ENCODE measurements at regions not wholly inside any gene's neighbourhood (a gene's known extent, or its start where the extent isn't known, plus 50 kb on each side); places are given as distances from the start of the nearest gene placed in this dataset.

DNA sequence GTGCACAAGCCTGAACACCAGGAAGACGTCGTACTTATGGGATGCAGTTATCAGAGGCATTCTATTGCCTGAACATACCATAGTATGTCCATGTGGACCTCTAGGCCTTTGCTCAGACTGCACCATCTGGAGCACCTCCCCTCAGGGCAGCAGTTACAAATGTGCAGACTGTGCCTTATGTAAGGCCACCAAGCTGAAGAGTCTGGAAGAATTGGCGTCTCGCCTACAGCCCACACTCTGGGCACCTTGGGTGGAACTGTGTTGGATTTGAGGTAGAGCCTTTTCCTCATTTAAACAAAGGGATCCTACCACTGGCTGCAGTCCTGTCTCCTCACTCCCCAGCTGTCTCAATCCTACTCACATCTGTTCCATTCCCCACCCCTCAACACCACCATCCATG, 204.3 kb upstream of the FRMD6 start:
- no peaks in the 10 kb centered on the region for H3K9me3 ChIP-seq (ENCODE audit: control insufficient read depth in 1 of 2, low read length in 2 of 2)
- no peaks in the 10 kb centered on the region for H3K27me3 ChIP-seq (ENCODE audit: low read depth, low read length)
- H3K27ac ChIP-seq (ENCODE audit: low read length) = no peak overlapping the region
- H3K36me3 ChIP-seq (ENCODE audit: control insufficient read depth in 1 of 2, insufficient read depth in 2 of 2, low read length in 2 of 2) = no peaks in the 10 kb centered on the region
- peaks cover 5 to 16% of the 10 kb centered on the region in 2 donors for H3K4me1 ChIP-seq (ENCODE audit: control insufficient read depth in 1 of 2, insufficient read depth in 2 of 2, low read length in 2 of 2)
- H3K4me3 ChIP-seq (ENCODE audit: low read depth in 1 of 2, low read length in 2 of 2) = no peak overlapping the region

DNA sequence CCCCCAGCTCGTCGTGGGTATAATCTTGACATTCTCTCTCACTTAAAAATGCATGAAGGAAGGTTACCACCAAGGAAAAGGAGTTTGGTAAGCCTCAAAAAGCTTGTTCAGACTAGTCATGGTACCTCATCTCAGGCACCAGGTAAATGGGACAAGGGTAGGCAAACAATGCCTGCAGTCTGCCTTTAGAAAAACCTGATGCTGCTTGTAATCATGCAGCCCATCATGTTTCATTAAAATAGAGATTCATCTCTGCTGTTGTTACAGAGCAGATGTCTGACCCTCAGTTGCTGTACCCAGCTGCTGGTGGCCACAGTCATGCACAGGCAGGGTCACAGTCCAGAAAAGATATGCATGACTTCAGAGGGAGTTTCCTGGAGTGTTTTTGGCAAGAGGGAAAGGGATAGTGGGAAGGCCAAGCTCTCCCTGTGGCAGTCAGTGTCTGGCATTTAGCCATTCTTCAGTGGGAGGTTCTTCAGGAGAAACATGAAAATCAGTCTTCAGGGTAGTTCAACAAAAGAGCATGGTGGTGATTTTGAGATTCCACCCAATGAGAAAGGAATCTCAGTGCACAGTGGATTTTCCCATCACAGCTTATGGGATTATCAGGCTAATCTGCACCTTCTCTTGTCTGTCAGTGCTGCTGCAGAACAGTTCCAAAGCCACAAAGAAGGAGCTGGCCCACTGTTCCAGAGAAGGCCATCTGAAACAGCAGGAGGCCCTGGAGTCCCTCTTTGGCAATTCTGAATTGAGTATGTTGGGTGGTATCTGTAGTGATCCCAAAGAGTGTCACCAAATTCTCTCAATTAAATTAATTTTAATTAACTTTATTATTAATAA, 202.7 kb upstream of the FRMD6 start:
- no peak overlapping the region for H3K27ac ChIP-seq (ENCODE audit: low read length)
- no peaks in the 10 kb centered on the region for H3K27me3 ChIP-seq (ENCODE audit: low read depth, low read length)
- peaks cover 5 to 6% of the 10 kb centered on the region in 2 donors for H3K4me1 ChIP-seq (ENCODE audit: control insufficient read depth in 1 of 2, insufficient read depth in 2 of 2, low read length in 2 of 2)
- no peaks in the 10 kb centered on the region for H3K9me3 ChIP-seq (ENCODE audit: control insufficient read depth in 1 of 2, low read length in 2 of 2)
- H3K36me3 ChIP-seq (ENCODE audit: control insufficient read depth in 1 of 2, insufficient read depth in 2 of 2, low read length in 2 of 2) = no peaks in the 10 kb centered on the region
- no peak overlapping the region for H3K4me3 ChIP-seq (ENCODE audit: low read depth in 1 of 2, low read length in 2 of 2)

DNA sequence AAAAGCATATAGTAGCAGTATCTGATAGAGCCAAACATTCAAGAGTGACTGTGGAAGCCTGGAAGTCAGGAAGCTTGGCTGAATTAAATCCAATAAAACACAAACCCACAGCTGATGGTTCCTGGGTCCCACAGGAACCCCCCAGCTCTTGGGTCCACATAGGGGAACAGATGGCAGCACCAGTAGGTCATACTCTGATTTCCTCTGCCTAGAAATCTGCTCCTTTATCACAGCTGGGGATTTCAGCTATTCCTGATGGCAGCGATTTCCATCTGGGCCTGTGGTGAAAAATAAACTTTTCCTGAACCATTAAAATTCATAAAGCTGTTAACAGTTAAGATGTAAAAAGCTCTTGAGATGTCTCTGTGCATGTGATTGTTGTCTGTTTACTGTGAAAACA, 202.0 kb upstream of the FRMD6 start:
- H3K4me3 ChIP-seq (ENCODE audit: low read depth in 1 of 2, low read length in 2 of 2) = no peak overlapping the region
- peaks cover 5 to 6% of the 10 kb centered on the region in 2 donors for H3K4me1 ChIP-seq (ENCODE audit: control insufficient read depth in 1 of 2, insufficient read depth in 2 of 2, low read length in 2 of 2)
- H3K36me3 ChIP-seq (ENCODE audit: control insufficient read depth in 1 of 2, insufficient read depth in 2 of 2, low read length in 2 of 2) = no peaks in the 10 kb centered on the region
- H3K9me3 ChIP-seq (ENCODE audit: control insufficient read depth in 1 of 2, low read length in 2 of 2) = no peaks in the 10 kb centered on the region
- H3K27ac ChIP-seq (ENCODE audit: low read length) = no peak overlapping the region
- no peaks in the 10 kb centered on the region for H3K27me3 ChIP-seq (ENCODE audit: low read depth, low read length)

DNA sequence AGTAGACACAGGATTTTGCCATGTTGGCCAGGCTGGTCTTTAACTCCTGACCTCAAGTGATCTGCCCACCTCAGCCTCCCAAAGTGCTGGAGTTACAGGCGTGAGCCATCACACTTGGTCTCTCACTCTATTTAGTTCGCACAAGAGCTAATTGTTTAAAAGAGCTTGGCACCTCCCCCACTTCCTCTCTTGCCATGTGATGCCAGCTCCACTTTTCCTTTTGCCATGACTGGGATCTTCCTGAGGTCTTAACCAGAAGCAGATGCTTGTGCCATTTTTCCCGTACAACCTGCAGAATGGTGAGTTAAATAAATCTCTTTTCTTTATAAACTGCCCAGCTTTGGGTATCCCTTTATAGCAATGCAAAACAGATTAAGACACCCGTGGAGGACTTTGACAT, 200.1 kb upstream of the FRMD6 start:
- Histone ChIP-seq H3K9me3 (ENCODE audit: control insufficient read depth in 1 of 2, low read length in 2 of 2) (no peaks in the 10 kb centered on the region), H3K4me1 (ENCODE audit: control insufficient read depth in 1 of 2, insufficient read depth in 2 of 2, low read length in 2 of 2) (peaks cover 5 to 6% of the 10 kb centered on the region in 2 donors), H3K4me3 (ENCODE audit: low read depth in 1 of 2, low read length in 2 of 2) (no peak overlapping the region), H3K27ac (ENCODE audit: low read length) (no peak overlapping the region), H3K27me3 (ENCODE audit: low read depth, low read length) (no peaks in the 10 kb centered on the region), H3K36me3 (ENCODE audit: control insufficient read depth in 1 of 2, insufficient read depth in 2 of 2, low read length in 2 of 2) (no peaks in the 10 kb centered on the region)

DNA sequence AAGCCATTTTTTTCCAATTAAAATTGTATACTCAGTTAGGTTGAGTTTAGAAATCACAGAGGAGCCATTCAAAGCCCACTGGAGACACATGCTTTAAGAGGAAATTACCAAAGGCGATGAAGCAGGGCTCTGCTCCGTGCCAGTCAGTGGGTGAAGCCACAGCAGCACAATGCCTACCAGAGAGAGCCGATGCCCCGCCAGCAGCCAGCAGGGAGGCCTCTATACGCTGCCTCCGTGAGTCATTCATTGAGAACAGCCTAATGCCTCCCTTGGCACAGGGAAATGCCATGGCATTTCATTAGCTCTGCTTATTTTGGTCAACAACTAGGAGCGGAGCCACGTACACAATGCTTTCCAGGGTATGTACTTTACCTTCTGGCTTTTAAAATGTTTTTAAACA, 197.8 kb upstream of the FRMD6 start:
- Histone ChIP-seq H3K27ac (ENCODE audit: low read length) (no peak overlapping the region), H3K4me3 (ENCODE audit: low read depth in 1 of 2, low read length in 2 of 2) (no peak overlapping the region)

DNA sequence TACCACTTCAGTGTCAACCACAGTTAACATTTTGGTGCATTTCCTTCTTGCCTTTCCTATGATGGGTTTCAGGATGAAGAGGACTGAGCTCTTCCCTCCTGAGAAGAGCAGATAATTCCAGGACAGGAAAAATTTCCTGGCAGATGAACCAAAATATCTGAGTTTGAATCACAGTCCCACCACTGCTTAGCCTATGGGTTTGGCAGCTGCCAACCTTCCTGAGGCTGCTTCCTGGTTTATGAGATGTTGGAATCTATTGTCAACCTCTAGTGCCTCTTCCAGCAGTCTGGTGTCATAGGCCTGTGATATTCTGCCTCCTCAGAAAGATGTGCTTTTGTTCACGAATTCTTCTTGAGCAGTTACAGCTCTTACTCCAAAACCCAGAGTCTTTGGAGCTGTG, 197.4 kb upstream of the FRMD6 start:
- no peaks in the 10 kb centered on the region for H3K4me1 ChIP-seq (ENCODE audit: control insufficient read depth in 1 of 2, insufficient read depth in 2 of 2, low read length in 2 of 2)
- no peaks in the 10 kb centered on the region for H3K27me3 ChIP-seq (ENCODE audit: low read depth, low read length)
- H3K27ac ChIP-seq (ENCODE audit: low read length) = no peak overlapping the region
- no peaks in the 10 kb centered on the region for H3K9me3 ChIP-seq (ENCODE audit: control insufficient read depth in 1 of 2, low read length in 2 of 2)
- H3K4me3 ChIP-seq (ENCODE audit: low read depth in 1 of 2, low read length in 2 of 2) = no peak overlapping the region
- no peaks in the 10 kb centered on the region for H3K36me3 ChIP-seq (ENCODE audit: control insufficient read depth in 1 of 2, insufficient read depth in 2 of 2, low read length in 2 of 2)

More for the DNA sequence above, 197.8 kb upstream of the FRMD6 start:
- H3K9me3 ChIP-seq (ENCODE audit: control insufficient read depth in 1 of 2, low read length in 2 of 2) = no peaks in the 10 kb centered on the region
- no peaks in the 10 kb centered on the region for H3K27me3 ChIP-seq (ENCODE audit: low read depth, low read length)
- H3K4me1 ChIP-seq (ENCODE audit: control insufficient read depth in 1 of 2, insufficient read depth in 2 of 2, low read length in 2 of 2) = peaks cover under 1 to 4% of the 10 kb centered on the region in 2 donors
- no peaks in the 10 kb centered on the region for H3K36me3 ChIP-seq (ENCODE audit: control insufficient read depth in 1 of 2, insufficient read depth in 2 of 2, low read length in 2 of 2)

DNA sequence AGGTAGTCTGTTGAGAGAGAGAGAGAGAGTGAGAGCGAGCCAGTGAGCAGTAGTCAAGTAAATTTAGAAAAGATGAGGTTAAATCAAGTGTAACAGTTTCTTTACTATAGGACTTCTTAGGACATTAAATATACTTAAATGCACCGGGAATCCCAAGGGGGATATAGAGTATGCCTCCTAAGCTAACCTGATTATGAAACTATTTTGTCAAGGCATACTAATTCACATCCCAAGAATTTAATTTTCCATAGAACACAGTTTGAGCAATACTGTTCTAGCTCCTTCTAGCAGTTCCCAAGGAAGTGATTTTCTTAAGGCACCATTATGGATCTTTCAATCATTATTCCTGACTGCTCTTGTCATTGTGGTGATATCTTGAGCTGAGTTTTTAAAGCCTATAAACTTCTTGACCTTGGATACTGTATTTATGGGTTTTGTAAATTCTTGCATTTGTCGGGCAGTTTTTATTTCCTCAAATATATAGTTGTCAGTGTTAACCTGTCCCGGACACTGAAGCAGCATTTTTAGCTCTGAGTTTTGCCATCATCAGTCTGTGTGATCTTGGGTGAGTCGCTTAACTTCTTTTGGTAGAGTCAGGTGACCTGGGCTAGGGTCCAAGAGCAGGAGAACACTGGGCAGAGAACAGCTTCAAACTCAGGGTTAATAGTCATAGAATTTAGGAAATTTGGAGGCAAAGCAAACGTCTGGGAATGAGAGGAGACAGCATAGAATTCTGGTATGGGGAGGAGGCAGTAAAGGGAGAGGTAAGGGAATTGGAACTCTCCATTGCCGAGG, 196.5 kb upstream of the FRMD6 start:
- Histone ChIP-seq H3K4me1 (ENCODE audit: control insufficient read depth in 1 of 2, insufficient read depth in 2 of 2, low read length in 2 of 2) (no peaks in the 10 kb centered on the region), H3K36me3 (ENCODE audit: control insufficient read depth in 1 of 2, insufficient read depth in 2 of 2, low read length in 2 of 2) (no peaks in the 10 kb centered on the region), H3K27ac (ENCODE audit: low read length) (no peak overlapping the region), H3K4me3 (ENCODE audit: low read depth in 1 of 2, low read length in 2 of 2) (no peak overlapping the region), H3K27me3 (ENCODE audit: low read depth, low read length) (no peaks in the 10 kb centered on the region), H3K9me3 (ENCODE audit: control insufficient read depth in 1 of 2, low read length in 2 of 2) (no peaks in the 10 kb centered on the region)

DNA sequence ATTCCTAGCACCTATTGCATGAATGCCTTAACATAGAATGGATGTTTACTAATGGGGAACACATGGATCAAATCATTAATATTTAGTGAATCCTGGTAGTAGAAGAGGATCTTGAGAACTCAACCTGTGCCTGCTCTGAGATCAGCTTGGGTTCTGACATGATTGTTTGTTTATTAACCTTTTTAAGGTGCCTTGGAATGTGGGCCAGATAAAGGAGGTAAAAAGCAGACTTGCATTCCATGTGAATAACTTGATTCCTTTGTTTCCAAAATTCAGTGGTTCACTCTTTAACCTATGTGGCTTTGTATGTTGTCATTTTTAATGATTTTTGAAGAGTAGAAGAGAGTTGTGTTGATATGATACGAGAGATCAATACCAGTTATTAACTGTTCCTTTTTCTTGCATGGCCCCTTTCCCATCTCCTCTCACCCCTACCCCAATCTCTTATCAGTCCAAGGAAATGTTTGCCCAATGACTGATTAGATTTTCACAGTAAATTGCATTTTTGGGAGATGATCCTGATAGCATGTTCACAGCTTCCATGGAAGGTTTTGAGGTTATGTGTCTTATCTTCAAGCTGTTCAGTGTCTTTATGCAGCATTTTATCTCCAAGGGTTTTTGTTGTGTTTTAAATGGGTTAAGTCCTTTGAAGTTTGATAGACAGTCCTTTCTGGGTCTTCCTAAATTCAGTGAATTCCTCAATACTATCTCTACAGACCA, 193.7 kb upstream of the FRMD6 start:
- Histone ChIP-seq H3K36me3 (ENCODE audit: control insufficient read depth in 1 of 2, insufficient read depth in 2 of 2, low read length in 2 of 2) (no peaks in the 10 kb centered on the region), H3K4me3 (ENCODE audit: low read depth in 1 of 2, low read length in 2 of 2) (no peak overlapping the region), H3K27me3 (ENCODE audit: low read depth, low read length) (no peaks in the 10 kb centered on the region), H3K4me1 (ENCODE audit: control insufficient read depth in 1 of 2, insufficient read depth in 2 of 2, low read length in 2 of 2) (no peaks in the 10 kb centered on the region), H3K9me3 (ENCODE audit: control insufficient read depth in 1 of 2, low read length in 2 of 2) (no peaks in the 10 kb centered on the region), H3K27ac (ENCODE audit: low read length) (no peak overlapping the region)

DNA sequence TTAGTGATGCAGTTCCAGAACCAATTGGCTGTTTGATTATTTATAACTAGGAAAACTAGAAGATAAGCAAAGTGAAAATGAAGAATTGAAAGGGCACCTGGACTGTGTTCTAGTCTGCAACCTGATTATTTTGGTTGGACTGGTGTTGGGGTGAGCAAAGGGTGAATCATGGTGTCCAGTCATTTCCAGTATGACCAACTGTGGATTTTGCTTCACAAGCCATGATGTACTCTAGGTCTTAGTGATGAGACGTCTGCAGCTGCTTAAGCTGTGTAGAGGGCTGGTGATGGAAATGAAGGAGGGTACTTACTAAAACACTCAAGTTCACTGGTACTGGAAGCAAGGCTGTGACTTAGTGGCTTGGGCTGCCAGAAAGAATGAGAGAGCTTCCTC, 193.2 kb upstream of the FRMD6 start:
- H3K27ac ChIP-seq (ENCODE audit: low read length) = no peak overlapping the region
- H3K4me1 ChIP-seq (ENCODE audit: control insufficient read depth in 1 of 2, insufficient read depth in 2 of 2, low read length in 2 of 2) = no peaks in the 10 kb centered on the region
- no peak overlapping the region for H3K4me3 ChIP-seq (ENCODE audit: low read depth in 1 of 2, low read length in 2 of 2)
- H3K27me3 ChIP-seq (ENCODE audit: low read depth, low read length) = no peaks in the 10 kb centered on the region
- no peaks in the 10 kb centered on the region for H3K36me3 ChIP-seq (ENCODE audit: control insufficient read depth in 1 of 2, insufficient read depth in 2 of 2, low read length in 2 of 2)
- H3K9me3 ChIP-seq (ENCODE audit: control insufficient read depth in 1 of 2, low read length in 2 of 2) = no peaks in the 10 kb centered on the region

DNA sequence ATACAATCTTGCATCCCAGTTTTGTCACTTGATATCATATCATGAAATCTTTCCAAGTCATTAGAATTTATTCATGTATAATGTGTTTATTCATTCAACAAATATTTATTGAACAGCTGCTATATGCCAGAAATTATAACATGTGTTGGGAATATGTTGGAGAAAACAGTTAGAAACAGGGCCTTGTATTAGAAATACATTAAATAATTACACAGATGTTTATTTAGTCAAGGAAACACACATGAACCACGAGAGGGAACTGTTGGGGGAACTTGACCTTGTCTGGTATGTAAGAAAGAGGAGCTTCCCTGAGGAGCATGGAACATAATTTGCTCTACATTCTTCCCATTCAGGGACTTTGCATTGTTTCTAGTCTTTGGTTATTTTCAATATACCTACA, 191.7 kb upstream of the FRMD6 start:
- Histone ChIP-seq H3K4me1 (ENCODE audit: control insufficient read depth in 1 of 2, insufficient read depth in 2 of 2, low read length in 2 of 2) (no peaks in the 10 kb centered on the region), H3K9me3 (ENCODE audit: control insufficient read depth in 1 of 2, low read length in 2 of 2) (no peaks in the 10 kb centered on the region), H3K27me3 (ENCODE audit: low read depth, low read length) (no peaks in the 10 kb centered on the region), H3K4me3 (ENCODE audit: low read depth in 1 of 2, low read length in 2 of 2) (no peak overlapping the region), H3K36me3 (ENCODE audit: control insufficient read depth in 1 of 2, insufficient read depth in 2 of 2, low read length in 2 of 2) (no peaks in the 10 kb centered on the region), H3K27ac (ENCODE audit: low read length) (no peak overlapping the region)

DNA sequence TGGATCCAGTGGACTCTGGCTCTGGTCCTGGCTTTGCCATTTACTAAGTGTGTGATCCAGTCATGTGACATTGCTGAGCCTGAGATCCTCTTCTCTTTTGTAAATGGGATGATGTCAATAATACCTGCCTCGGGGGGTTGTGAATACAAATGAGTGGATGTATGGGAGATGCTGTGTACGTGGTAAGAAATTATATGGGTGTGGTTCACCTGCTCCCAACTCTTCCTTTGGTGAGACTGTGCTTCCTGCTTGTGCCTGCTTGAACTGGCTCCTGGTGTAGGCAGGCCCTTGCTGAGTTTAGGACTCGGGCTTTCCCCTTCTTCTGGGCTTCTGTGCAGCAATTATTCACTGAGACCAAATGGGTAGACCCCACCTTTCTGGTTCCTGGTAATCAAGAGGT, 189.5 kb upstream of the FRMD6 start:
- H3K4me3 ChIP-seq (ENCODE audit: low read depth in 1 of 2, low read length in 2 of 2) = no peak overlapping the region
- H3K4me1 ChIP-seq (ENCODE audit: control insufficient read depth in 1 of 2, insufficient read depth in 2 of 2, low read length in 2 of 2) = no peaks in the 10 kb centered on the region

More for the DNA sequence above, 189.5 kb upstream of the FRMD6 start:
- no peaks in the 10 kb centered on the region for H3K9me3 ChIP-seq (ENCODE audit: control insufficient read depth in 1 of 2, low read length in 2 of 2)
- H3K27ac ChIP-seq (ENCODE audit: low read length) = no peak overlapping the region
- no peaks in the 10 kb centered on the region for H3K36me3 ChIP-seq (ENCODE audit: control insufficient read depth in 1 of 2, insufficient read depth in 2 of 2, low read length in 2 of 2)
- H3K27me3 ChIP-seq (ENCODE audit: low read depth, low read length) = no peaks in the 10 kb centered on the region
